PC-9 (cell line): ENCODE measurements at regions not wholly inside any gene's neighbourhood (a gene's known extent, or its start where the extent isn't known, plus 50 kb on each side); places are given as distances from the start of the nearest gene placed in this dataset.

Experiments used
- BruUV-seq: library from RNA; stranded (reverse); fragments of 400-500 nt; replicated peaks from 2 replicates; lab custom pipeline; 2021; lab: Mats Ljungman, UMichigan
- CTCF ChIA-PET: fragments of 300-600 bp; sonication (Branson Sonifier 250); formaldehyde crosslinking; loops from one replicate; lab custom pipeline; 2022; ENCODE audit warnings: antibody characterized with exemption; lab: Charles Lee
- POLR2A ChIA-PET: fragments of 300-600 bp; sonication (Branson Sonifier 250); formaldehyde crosslinking; loops from one replicate; lab custom pipeline; 2022; ENCODE audit warnings: antibody characterized with exemption; ENCODE audit not compliant: unreplicated experiment; lab: Charles Lee
- DNase-seq, 2 experiments: peaks; one replicate each; pipeline versions ENCODE4 v3.0.0 to v3.0.0-alpha.2; 2015 to 2022; ENCODE audit warnings: mixed read lengths in 1 of 2
- H2AFZ ChIP-seq: fragments of 200-600 bp; sonication (generic); 2 replicates; pipeline ENCODE4 v1.8.1; 2017; ENCODE audit warnings: antibody characterized with exemption
- H3F3A ChIP-seq: fragments of 200-600 bp; sonication (generic); 2 replicates; pipeline ENCODE4 v1.8.1; 2017; ENCODE audit warnings: antibody characterized with exemption, mild to moderate bottlenecking, low read depth; ENCODE audit not compliant: insufficient read depth
- H3K27ac ChIP-seq: fragments of 200-600 bp; sonication (generic); 2 replicates; pipeline ENCODE4 v1.6.1; 2016; ENCODE audit warnings: mixed run types
- H3K27me3 ChIP-seq: fragments of 200-600 bp; sonication (generic); 2 replicates; pipeline ENCODE4 v1.6.1; 2016; ENCODE audit warnings: low read depth, mixed run types; ENCODE audit not compliant: insufficient read depth
- H3K36me3 ChIP-seq: fragments of 200-600 bp; sonication (generic); 2 replicates; pipeline ENCODE4 v1.6.1; 2016; ENCODE audit warnings: low read depth, mixed run types
- H3K4me1 ChIP-seq: fragments of 200-600 bp; sonication (generic); replicated peaks from 2 replicates; pipeline ENCODE4 v1.6.1; 2016; ENCODE audit warnings: mixed run types; ENCODE audit not compliant: insufficient read depth
- H3K4me2 ChIP-seq: fragments of 200-600 bp; sonication (generic); 2 replicates; pipeline ENCODE4 v1.6.1; 2017; ENCODE audit warnings: mixed run types
- H3K4me3 ChIP-seq: fragments of 200-600 bp; sonication (generic); 2 replicates; pipeline ENCODE4 v1.6.1; 2016; ENCODE audit warnings: mixed run types
- H3K79me2 ChIP-seq: fragments of 200-600 bp; sonication (generic); 2 replicates; pipeline ENCODE4 v1.6.1; 2017; ENCODE audit warnings: low read depth, mixed run types
- H3K9me2 ChIP-seq: fragments of 200-600 bp; sonication (generic); 2 replicates; pipeline ENCODE4 v1.8.1; 2017; ENCODE audit warnings: mild to moderate bottlenecking; ENCODE audit not compliant: insufficient read depth
- H3K9me3 ChIP-seq: fragments of 200-600 bp; sonication (generic); 2 replicates; pipeline ENCODE4 v1.8.1; 2016; ENCODE audit warnings: low read depth; ENCODE audit not compliant: insufficient read depth
- H4K20me1 ChIP-seq: fragments of 200-600 bp; sonication (generic); 2 replicates; pipeline ENCODE4 v1.8.1; 2017; ENCODE audit not compliant: insufficient read depth
- EZH2 ChIP-seq: fragments of 200-600 bp; sonication (generic); IDR thresholded peaks from 2 replicates; pipeline ENCODE4 v1.8.0; 2017; ENCODE audit warnings: antibody characterized with exemption, low read depth
- intact Hi-C: fragments of 100-400 bp; cut with micrococcal nuclease; formaldehyde crosslinking; loops from one replicate; pipeline ENCODE4 v1.10.0; 2022; ENCODE audit not compliant: unreplicated experiment
- TF ChIP-seq, protein P1 (sequence below): fragments of 200-600 bp; sonication (generic); conservative IDR thresholded peaks from 2 replicates; pipeline ENCODE4 v1.6.1; 2017; ENCODE audit warnings: mixed run types, antibody characterized with exemption, mild to moderate bottlenecking, moderate library complexity

DNA sequence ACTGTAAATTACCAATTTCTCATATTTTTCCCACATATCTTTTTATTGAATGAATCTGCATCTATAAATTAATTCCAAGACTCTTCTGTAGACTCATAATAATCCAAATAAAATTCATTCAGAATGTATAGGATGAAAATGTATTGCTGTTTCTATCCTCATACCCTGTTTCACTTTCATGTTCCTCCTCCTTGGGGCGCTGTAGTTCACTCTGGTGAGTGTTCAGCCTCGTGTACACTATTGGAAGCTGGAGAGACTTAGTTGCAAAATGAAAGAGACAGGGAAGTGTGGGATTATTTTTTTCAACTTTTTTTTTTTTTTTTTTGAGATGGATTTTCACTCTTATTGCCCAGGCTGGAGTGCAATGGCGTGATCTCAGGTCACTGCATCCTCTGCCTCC, 296.1 kb downstream of the TLL1 start:
- BruUV-seq, result no TSS peak
- Histone ChIP-seq H3K27me3 (no peaks in the 10 kb centered on the region), H3K4me1 (no peaks in the 10 kb centered on the region), H3K4me3 (no peak overlapping the region), H2AFZ (no peak overlapping the region), H4K20me1 (no peaks in the 10 kb centered on the region), H3K79me2 (no peaks in the 10 kb centered on the region), H3F3A (no peaks in the 10 kb centered on the region), H3K9me2 (no peaks in the 10 kb centered on the region), H3K9me3 (no peaks in the 10 kb centered on the region), H3K36me3 (no peaks in the 10 kb centered on the region), H3K4me2 (no peak overlapping the region), H3K27ac (no peak overlapping the region)
- peak in 1 of 2 experiments; percentile 4 for DNase-seq
- intact Hi-C loops, result loop anchor here (5.0 to 10.0 kb wide), 3 partner anchors 846 to 1983 kb away; no protein-coding TSS in a partner anchor
- ChIA-PET CTCF (no interaction called here), POLR2A (no interaction called here)
- TF ChIP-seq EZH2, result no peak
- TF ChIP-seq, protein P1, sequence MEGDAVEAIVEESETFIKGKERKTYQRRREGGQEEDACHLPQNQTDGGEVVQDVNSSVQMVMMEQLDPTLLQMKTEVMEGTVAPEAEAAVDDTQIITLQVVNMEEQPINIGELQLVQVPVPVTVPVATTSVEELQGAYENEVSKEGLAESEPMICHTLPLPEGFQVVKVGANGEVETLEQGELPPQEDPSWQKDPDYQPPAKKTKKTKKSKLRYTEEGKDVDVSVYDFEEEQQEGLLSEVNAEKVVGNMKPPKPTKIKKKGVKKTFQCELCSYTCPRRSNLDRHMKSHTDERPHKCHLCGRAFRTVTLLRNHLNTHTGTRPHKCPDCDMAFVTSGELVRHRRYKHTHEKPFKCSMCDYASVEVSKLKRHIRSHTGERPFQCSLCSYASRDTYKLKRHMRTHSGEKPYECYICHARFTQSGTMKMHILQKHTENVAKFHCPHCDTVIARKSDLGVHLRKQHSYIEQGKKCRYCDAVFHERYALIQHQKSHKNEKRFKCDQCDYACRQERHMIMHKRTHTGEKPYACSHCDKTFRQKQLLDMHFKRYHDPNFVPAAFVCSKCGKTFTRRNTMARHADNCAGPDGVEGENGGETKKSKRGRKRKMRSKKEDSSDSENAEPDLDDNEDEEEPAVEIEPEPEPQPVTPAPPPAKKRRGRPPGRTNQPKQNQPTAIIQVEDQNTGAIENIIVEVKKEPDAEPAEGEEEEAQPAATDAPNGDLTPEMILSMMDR, result no peak

DNA sequence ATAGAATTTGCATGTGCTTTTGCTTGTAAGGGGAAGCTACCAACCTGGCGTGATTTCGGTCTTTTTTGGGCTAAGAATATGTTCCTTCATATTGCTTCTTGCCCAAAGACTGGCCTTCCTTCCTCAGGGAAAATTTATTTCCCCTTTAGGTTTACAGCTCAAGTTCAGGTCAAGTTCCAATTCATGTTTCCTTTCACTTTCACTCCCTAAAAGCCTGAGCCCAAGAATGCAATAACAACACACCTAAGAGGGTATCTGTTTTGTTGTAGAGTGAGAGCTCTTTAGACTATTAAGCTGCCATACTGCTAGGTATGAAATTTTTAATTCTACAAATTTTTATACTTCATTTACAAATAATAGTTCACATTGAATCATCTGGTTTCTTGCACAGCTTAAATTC, 299.6 kb downstream of the TLL1 start:
- Histone ChIP-seq H3K4me2 (no peak overlapping the region), H2AFZ (no peak overlapping the region), H4K20me1 (no peaks in the 10 kb centered on the region), H3K9me3 (no peaks in the 10 kb centered on the region), H3F3A (no peaks in the 10 kb centered on the region), H3K27ac (no peak overlapping the region), H3K36me3 (no peaks in the 10 kb centered on the region), H3K27me3 (no peaks in the 10 kb centered on the region), H3K79me2 (no peaks in the 10 kb centered on the region), H3K4me3 (0 out of 2 replicates have a peak overlapping the region, but pooled peaks have one; percentile 11), H3K4me1 (no peaks in the 10 kb centered on the region), H3K9me2 (no peaks in the 10 kb centered on the region)
- intact Hi-C loops, result no loop called here
- DNase-seq, result no peak
- BruUV-seq, result no TSS peak
- no peak for TF ChIP-seq EZH2
- TF ChIP-seq, protein P1, result no peak
- ChIA-PET POLR2A (no interaction called here), CTCF (no interaction called here)

DNA sequence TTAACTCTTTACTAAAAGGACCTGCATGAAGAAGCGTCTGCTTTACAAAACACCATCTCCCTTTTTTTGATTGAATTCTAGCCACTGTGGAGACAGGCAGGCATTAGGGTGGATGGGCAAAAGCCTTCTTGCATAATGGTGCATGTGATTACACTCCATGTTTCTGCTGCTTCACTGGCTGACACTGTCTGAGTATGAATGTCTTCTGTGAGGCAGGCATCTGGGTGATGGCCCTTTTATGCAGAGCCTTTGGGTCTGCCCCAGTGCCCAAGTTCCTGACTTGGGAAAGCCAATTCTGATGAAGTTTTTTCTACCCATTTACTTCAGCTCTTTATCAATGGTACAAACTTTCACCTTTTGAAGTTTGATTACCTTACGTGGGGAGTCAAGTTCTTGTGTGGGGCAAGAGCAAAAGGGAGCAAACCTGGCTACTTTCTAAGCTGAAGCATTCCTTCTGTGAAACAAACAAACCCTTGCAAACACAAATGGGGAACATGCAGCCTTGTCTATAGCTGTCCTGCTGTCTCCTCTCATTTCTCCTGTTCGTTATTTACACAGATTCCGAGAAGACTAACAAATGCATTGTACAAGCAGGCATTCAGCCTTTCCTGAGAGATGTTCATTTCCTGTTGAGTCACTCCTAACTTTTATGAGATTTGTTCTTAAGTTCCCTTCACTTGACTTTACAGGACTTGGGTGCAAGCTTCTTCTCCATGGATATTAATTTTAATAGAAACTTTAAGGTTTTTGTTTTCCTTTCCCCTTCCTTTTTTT, 301.9 kb downstream of the TLL1 start:
- ChIA-PET CTCF (no interaction called here), POLR2A (no interaction called here)
- H3K9me2 ChIP-seq, result no peaks in the 10 kb centered on the region
- no peaks in the 10 kb centered on the region for H4K20me1 ChIP-seq
- no peak overlapping the region for H3K4me2 ChIP-seq
- no peaks in the 10 kb centered on the region for H3K4me1 ChIP-seq
- DNase-seq, result no peak
- no peak overlapping the region for H3K27ac ChIP-seq
- H3K4me3 ChIP-seq, result no peak overlapping the region
- TF ChIP-seq EZH2, result no peak
- TF ChIP-seq, protein P1, result no peak
- intact Hi-C loops, result no loop called here
- H3F3A ChIP-seq, result no peaks in the 10 kb centered on the region
- no peaks in the 10 kb centered on the region for H3K9me3 ChIP-seq
- H3K79me2 ChIP-seq, result no peaks in the 10 kb centered on the region
- H3K27me3 ChIP-seq, result no peaks in the 10 kb centered on the region
- BruUV-seq, result no TSS peak
- no peak overlapping the region for H2AFZ ChIP-seq
- H3K36me3 ChIP-seq, result no peaks in the 10 kb centered on the region
